ENCODE measurements at regions not wholly inside any gene's neighbourhood (a gene's known extent, or its start where the extent isn't known, plus 50 kb on each side); places are given as distances from the start of the nearest gene placed in this dataset.

DNA sequence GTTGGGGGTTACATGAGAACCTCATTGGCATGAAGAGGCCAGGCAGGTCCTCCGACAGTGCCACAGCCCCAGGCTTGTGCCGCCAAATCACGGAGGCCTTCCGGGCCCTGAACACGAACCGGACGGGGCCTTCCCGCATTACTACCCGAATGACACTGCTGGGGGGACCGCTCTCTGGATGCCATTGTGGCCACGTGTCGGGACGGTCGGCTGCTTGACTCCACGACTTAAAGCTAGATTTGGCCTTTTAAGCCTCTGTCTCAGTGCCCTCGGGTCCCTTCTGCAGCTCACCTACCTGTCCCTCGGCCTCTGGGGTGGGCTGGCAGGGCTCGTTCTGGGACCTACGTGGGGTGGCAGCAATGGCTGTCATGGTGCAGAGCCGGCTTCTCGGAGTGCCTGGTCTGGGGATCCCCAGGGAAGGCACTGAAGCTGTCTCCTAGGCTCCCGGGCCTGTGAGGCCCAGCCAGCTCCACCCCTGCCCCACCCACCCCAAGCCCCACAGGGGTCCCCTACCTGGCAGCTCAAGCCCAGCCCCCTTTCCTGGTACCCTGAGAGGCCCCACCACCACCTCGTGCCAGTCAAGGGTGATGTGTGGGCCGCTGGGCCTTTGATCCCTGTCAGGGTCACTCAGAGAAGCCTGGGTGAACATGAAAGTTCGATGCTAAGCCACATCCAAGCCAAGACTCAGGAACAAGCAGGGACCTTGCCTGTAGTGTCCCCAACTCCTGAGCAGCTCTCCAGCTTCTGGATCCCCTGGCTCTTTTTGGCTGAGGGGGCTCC is 245.8 kb upstream of the SGCG start:
- DNase-seq (ENCODE audit: low read depth): no peak
- TF ChIP-seq, protein P1, sequence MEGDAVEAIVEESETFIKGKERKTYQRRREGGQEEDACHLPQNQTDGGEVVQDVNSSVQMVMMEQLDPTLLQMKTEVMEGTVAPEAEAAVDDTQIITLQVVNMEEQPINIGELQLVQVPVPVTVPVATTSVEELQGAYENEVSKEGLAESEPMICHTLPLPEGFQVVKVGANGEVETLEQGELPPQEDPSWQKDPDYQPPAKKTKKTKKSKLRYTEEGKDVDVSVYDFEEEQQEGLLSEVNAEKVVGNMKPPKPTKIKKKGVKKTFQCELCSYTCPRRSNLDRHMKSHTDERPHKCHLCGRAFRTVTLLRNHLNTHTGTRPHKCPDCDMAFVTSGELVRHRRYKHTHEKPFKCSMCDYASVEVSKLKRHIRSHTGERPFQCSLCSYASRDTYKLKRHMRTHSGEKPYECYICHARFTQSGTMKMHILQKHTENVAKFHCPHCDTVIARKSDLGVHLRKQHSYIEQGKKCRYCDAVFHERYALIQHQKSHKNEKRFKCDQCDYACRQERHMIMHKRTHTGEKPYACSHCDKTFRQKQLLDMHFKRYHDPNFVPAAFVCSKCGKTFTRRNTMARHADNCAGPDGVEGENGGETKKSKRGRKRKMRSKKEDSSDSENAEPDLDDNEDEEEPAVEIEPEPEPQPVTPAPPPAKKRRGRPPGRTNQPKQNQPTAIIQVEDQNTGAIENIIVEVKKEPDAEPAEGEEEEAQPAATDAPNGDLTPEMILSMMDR (IDR thresholded peaks at IDR 0.05; ENCODE audit: low read length, missing control alignments): no peak
- H3K4me3 ChIP-seq (replicated peaks; ENCODE audit: low read depth, low read length): no peak overlapping the region

- DNase-seq (ENCODE audit: low read depth): no peak
- TF ChIP-seq, protein P1 (IDR thresholded peaks at IDR 0.05; ENCODE audit: low read length, missing control alignments): no peak
- no peak overlapping the region for H3K4me3 ChIP-seq (replicated peaks; ENCODE audit: low read depth, low read length)
Observed at GRCh38 chr13:22936228-22936627, 244.6 kb upstream of the SGCG start.

- H3K4me3 ChIP-seq (replicated peaks; ENCODE audit: low read depth, low read length): no peak overlapping the region
- no peak for DNase-seq (ENCODE audit: low read depth)
- TF ChIP-seq, protein P1 (IDR thresholded peaks at IDR 0.05; ENCODE audit: low read length, missing control alignments): no peak
Observed at GRCh38 chr13:22937241-22937640, 243.5 kb upstream of the SGCG start.

DNA sequence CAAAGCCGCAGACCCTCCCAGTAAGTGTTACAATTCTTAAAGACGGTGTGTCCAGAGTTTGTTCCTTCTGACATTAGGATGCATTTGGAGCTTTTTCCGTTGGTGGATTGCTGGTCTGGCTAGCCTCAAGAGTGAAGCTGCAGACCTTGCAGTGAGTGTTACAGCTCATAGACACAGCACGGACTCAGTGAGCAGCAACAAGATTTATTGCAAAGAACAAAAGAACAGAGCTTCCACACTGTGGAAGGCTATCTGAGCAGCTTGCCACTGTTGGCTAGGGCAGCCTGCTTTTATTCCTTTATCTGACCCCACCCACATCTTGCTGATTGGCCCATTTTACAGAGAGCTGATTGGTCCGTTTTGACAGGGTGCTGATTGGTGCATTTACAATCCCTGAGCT is 242.8 kb upstream of the SGCG start:
- TF ChIP-seq, protein P1 (IDR thresholded peaks at IDR 0.05; ENCODE audit: low read length, missing control alignments): no peak
- no peak overlapping the region for H3K4me3 ChIP-seq (replicated peaks; ENCODE audit: low read depth, low read length)
- DNase-seq (ENCODE audit: low read depth): no peak

GRCh38 chr13:22938576-22938975 is 242.2 kb upstream of the SGCG start:
- no peak overlapping the region for H3K4me3 ChIP-seq (replicated peaks; ENCODE audit: low read depth, low read length)
- no peak for DNase-seq (ENCODE audit: low read depth)
- TF ChIP-seq, protein P1 (IDR thresholded peaks at IDR 0.05; ENCODE audit: low read length, missing control alignments): no peak

- TF ChIP-seq, protein P1 (IDR thresholded peaks at IDR 0.05; ENCODE audit: low read length, missing control alignments): no peak
- DNase-seq (ENCODE audit: low read depth): no peak
- H3K4me3 ChIP-seq (replicated peaks; ENCODE audit: low read depth, low read length): no peak overlapping the region
Observed at GRCh38 chr13:22939157-22939556, 241.6 kb upstream of the SGCG start.
